ENCODE measurements at regions not wholly inside any gene's neighbourhood (a gene's known extent, or its start where the extent isn't known, plus 50 kb on each side); places are given as distances from the start of the nearest gene placed in this dataset.

GRCh38 chr7:136342251-136342650 lies 365.1 kb upstream of the MTPN start:
- no peak overlapping the region for H3K27ac ChIP-seq
- intact Hi-C loops (cut with DNase I; ENCODE audit: low total_unique reads) (no loop called here), in situ Hi-C loops (cut with MboI; ENCODE audit: low pct_ligation_motif_present in 1 of 4, low pct_unique_long_range_greater_than_20kb in 1 of 4, low sequenced_read_pairs in 3 of 4) (no loop called here)
- no peaks in the 10 kb centered on the region for H3K9me3 ChIP-seq
- no peaks in the 10 kb centered on the region for H3K27me3 ChIP-seq
- no peak for DNase-seq
- no peaks in the 10 kb centered on the region for H3K4me1 ChIP-seq
- TF ChIP-seq POLR2A (IDR thresholded peaks at IDR 0.05) (no peak), EP300 (IDR thresholded peaks at IDR 0.05; ENCODE audit: low read depth) (no peak), POLR2AphosphoS5 (IDR thresholded peaks at IDR 0.05) (no peak), CTCF (IDR thresholded peaks at IDR 0.05) (no peak)
- H3K4me3 ChIP-seq: no peak overlapping the region
- H3K36me3 ChIP-seq: no peaks in the 10 kb centered on the region

- Histone ChIP-seq H3K9me3 (no peaks in the 10 kb centered on the region), H3K27me3 (no peaks in the 10 kb centered on the region), H3K27ac (no peak overlapping the region), H3K4me1 (no peaks in the 10 kb centered on the region), H3K4me3 (no peak overlapping the region), H3K36me3 (no peaks in the 10 kb centered on the region)
- in situ Hi-C loops (cut with MboI; ENCODE audit: low pct_ligation_motif_present in 1 of 4, low pct_unique_long_range_greater_than_20kb in 1 of 4, low sequenced_read_pairs in 3 of 4) (no loop called here), intact Hi-C loops (cut with DNase I; ENCODE audit: low total_unique reads) (no loop called here)
- TF ChIP-seq POLR2AphosphoS5 (IDR thresholded peaks at IDR 0.05) (no peak), CTCF (IDR thresholded peaks at IDR 0.05) (no peak), POLR2A (IDR thresholded peaks at IDR 0.05) (no peak), EP300 (IDR thresholded peaks at IDR 0.05; ENCODE audit: low read depth) (no peak)
- no peak for DNase-seq
Measured at GRCh38 chr7:136339464-136339863, 362.3 kb upstream of the MTPN start.

GRCh38 chr7:136336932-136337331 lies 359.8 kb upstream of the MTPN start:
- intact Hi-C loops (cut with DNase I; ENCODE audit: low total_unique reads) (no loop called here), in situ Hi-C loops (cut with MboI; ENCODE audit: low pct_ligation_motif_present in 1 of 4, low pct_unique_long_range_greater_than_20kb in 1 of 4, low sequenced_read_pairs in 3 of 4) (no loop called here)
- DNase-seq: no peak
- Histone ChIP-seq H3K4me1 (no peaks in the 10 kb centered on the region), H3K36me3 (no peaks in the 10 kb centered on the region), H3K27ac (no peak overlapping the region), H3K27me3 (no peaks in the 10 kb centered on the region), H3K4me3 (no peak overlapping the region), H3K9me3 (no peaks in the 10 kb centered on the region)
- no peak for TF ChIP-seq POLR2AphosphoS5 (IDR thresholded peaks at IDR 0.05)
- 40 to 53% methylated on average over 1 to 2 of the region's 2 CpGs for WGBS, 2 donors (ENCODE audit: low coverage in 1 of 2)

- H3K27ac ChIP-seq: no peak overlapping the region
- no peak for DNase-seq
- no peaks in the 10 kb centered on the region for H3K27me3 ChIP-seq
- no peaks in the 10 kb centered on the region for H3K4me1 ChIP-seq
- TF ChIP-seq EP300 (IDR thresholded peaks at IDR 0.05; ENCODE audit: low read depth) (no peak), CTCF (IDR thresholded peaks at IDR 0.05) (no peak), POLR2A (IDR thresholded peaks at IDR 0.05) (no peak), POLR2AphosphoS5 (IDR thresholded peaks at IDR 0.05) (no peak)
- in situ Hi-C loops (cut with MboI; ENCODE audit: low pct_ligation_motif_present in 1 of 4, low pct_unique_long_range_greater_than_20kb in 1 of 4, low sequenced_read_pairs in 3 of 4) (no loop called here), intact Hi-C loops (cut with DNase I; ENCODE audit: low total_unique reads) (no loop called here)
- no peaks in the 10 kb centered on the region for H3K9me3 ChIP-seq
- no peaks in the 10 kb centered on the region for H3K36me3 ChIP-seq
- 88 to 100% methylated on average over 1 to 2 of the region's 2 CpGs for WGBS, 2 donors (ENCODE audit: low coverage in 1 of 2)
- no peak overlapping the region for H3K4me3 ChIP-seq
Measured at GRCh38 chr7:136333636-136334035, 356.5 kb upstream of the MTPN start.

- in situ Hi-C loops (cut with MboI; ENCODE audit: low pct_ligation_motif_present in 1 of 4, low pct_unique_long_range_greater_than_20kb in 1 of 4, low sequenced_read_pairs in 3 of 4) (no loop called here), intact Hi-C loops (cut with DNase I; ENCODE audit: low total_unique reads) (no loop called here)
- H3K4me3 ChIP-seq: no peak overlapping the region
- H3K4me1 ChIP-seq: no peaks in the 10 kb centered on the region
- TF ChIP-seq EP300 (IDR thresholded peaks at IDR 0.05; ENCODE audit: low read depth): no peak
- TF ChIP-seq POLR2AphosphoS5 (IDR thresholded peaks at IDR 0.05): peak in 1 of 3 donors; percentile 44
- H3K27ac ChIP-seq: peak overlapping the region in 1 of 4 donors; percentile 14
- H3K9me3 ChIP-seq: no peaks in the 10 kb centered on the region
- no peaks in the 10 kb centered on the region for H3K27me3 ChIP-seq
- WGBS, 2 donors (ENCODE audit: low coverage in 1 of 2): 46 to 49% methylated on average over 4 of the region's 4 CpGs
- no peaks in the 10 kb centered on the region for H3K36me3 ChIP-seq
- DNase-seq: no peak
Measured at GRCh38 chr7:136326045-136326609, 349.0 kb upstream of the MTPN start.

Measured in transverse colon (tissue), 4 donors.